ENCODE measurements at regions not wholly inside any gene's neighbourhood (a gene's known extent, or its start where the extent isn't known, plus 50 kb on each side); places are given as distances from the start of the nearest gene placed in this dataset.

DNA sequence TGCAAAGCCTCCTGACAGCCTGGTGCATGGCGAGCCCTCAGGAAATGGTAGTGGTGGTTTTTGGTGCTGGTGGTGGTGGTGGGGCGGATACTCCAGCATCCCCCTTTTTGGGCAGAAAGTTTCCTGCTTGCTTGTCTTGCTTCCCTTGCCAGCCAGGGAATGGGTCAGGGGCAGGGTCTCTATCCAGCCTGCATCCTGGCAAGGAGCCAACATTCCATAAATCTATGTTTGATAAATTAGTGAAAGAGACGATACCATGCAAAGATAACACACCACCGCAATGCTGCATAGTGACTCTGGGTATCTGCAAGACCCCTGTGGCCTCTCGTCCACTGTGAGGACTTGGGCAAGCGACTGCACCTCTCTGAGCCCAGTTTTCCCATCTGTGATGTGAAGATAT lies 246.2 kb downstream of the LRFN2 start:
- DNase-seq = no peak

DNA sequence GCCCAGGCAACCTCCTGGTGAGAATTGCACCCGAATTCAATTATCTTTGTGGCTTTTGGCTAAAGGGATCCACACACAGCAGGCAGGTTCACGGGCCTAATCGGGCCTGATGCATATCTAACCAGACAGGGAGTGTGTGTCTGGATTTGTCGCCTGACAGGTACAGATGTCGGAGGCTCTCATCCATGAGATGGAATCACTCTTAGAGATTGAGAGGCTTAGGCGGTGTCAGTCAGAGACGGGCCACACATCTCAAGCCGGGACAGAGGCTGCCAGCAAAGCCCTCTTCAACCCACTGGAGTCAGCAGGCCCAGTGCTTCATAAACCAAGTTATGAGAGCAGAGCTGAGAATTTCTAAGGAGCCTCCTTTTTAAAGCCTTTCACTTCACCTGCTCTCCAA lies 247.0 kb downstream of the LRFN2 start:
- no peak for DNase-seq

DNA sequence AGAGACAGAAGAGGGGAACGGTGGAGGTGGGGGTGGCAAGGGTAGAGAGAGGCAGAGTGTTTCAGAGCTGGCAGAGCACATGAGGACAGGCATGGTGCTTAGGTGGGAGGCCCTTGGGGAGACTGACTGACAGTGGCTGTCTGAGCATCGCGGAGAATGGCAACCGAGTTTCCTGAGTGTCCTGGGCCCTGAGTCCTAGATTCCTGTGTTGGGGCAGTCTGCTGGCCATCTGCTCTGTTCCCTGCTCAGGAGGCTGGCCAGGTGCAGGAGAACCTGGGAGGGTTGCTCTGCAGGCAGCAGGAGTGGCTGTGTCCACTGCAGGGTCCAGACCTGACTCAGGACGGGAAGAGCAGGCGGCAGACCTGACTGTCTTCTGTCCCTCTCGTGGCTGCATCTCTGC lies 248.9 kb downstream of the LRFN2 start:
- no peak for DNase-seq

DNA sequence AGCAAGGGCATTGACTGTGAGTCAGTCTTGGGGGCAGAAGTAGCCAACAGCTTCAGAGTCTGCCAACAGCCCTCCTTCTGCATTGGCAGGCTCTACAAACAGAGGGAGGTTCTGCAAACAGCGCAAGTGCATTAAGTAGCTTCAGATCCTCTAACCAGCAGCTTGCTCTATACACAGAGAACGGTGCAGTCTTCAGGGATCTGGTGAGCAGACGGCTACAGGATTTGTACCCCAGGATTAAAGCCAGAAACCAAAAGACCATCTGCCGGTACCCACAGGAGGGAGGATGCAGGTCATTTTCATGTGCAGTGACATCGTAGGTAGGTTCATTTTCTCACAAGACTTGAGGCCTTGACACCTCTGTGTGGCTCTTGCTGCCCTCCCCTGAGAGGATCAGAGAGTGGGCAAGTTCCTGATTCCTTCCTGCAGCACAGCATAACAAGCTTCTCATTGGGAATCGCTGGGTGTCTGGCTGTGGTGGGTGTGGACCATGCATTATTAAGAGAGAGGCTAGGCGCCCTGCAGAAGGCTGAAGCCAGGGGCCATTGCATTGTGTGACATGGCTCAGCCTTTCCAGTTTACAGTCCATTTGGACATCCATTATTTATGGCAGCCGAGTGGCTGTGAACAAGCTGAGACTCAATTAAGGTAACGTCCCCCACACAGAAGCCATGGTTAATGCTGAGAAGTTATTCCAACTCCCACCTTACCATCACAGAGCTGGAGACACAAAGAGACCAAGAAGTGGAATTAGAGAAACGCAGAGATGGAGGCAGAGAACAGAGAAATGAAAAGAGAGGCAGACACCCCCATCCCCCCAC lies 250.0 kb downstream of the LRFN2 start:
- DNase-seq = no peak

GRCh38 chr6:40336296-40336695 lies 250.9 kb downstream of the LRFN2 start:
- no peak for DNase-seq

DNA sequence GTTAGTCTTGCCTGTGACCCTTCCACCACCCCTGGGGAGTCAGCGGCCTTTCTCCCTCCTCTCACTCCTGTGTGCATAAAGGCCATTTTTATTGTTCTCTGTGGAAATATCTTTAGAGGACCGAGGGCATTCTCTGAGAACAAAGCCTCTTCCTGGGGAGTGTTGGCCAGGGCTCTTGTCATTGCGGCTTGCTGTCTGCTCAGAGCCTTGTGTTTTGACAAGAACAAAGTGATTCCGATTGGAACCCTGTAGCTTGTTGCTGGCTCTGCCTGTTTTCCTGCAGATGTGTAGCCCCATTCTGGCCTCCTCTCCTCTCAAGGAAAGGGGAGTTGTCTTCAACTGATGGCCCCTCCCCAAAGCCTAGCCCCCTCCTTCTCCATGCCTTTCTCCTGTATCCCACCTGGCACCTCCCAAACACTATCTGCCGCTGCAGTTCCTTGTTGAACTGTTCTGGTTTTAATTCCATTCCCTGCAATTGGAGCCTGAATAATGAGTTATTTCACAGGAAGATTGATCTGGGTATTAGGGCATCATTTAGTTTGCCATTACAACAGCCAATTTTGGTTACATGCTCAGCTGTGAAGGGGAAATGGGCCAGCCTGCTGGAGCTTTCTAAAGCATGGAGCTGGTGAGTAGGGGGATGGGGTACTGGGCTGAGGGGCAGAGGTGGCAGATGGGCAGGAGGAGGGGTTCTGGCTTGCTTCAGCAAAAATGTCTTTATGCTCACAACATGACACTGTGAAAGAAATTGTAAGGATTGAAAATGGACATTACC lies 252.5 kb downstream of the LRFN2 start:
- DNase-seq = no peak

GRCh38 chr6:40331545-40331944 lies 255.6 kb downstream of the LRFN2 start:
- DNase-seq = no peak

- no peak for DNase-seq
Observed at GRCh38 chr6:40330301-40330721, 256.9 kb downstream of the LRFN2 start.

DNA sequence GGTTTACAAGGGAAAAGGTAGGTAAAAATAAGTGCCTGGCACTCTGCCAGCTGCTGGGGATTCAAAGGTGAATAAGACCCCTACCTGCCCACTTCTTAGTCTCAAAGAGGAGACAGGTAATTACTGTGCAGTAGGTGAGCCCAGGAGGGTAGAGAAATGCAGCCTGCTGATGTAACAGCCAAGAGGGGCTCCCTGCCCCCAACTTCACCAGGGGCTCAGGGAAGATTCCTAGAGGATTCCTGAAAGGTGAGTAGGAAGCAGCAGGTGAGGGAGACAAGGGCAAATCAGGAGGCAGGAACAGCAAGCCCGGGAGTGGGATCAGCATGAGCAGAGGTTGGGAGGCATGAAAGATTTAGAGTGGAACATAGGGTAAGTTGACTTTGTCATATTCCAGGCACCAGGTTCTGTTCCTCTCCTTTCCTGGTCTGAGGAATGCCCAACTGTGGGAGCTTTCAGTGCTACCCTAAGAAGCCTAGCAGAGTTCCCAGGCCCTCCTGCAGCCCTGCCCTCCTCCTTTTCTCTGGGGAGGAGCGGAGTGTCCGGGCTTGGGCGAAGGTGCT lies 258.1 kb downstream of the LRFN2 start:
- no peak for DNase-seq

- DNase-seq = no peak
Observed at GRCh38 chr6:40328386-40328985, 258.7 kb downstream of the LRFN2 start.

DNA sequence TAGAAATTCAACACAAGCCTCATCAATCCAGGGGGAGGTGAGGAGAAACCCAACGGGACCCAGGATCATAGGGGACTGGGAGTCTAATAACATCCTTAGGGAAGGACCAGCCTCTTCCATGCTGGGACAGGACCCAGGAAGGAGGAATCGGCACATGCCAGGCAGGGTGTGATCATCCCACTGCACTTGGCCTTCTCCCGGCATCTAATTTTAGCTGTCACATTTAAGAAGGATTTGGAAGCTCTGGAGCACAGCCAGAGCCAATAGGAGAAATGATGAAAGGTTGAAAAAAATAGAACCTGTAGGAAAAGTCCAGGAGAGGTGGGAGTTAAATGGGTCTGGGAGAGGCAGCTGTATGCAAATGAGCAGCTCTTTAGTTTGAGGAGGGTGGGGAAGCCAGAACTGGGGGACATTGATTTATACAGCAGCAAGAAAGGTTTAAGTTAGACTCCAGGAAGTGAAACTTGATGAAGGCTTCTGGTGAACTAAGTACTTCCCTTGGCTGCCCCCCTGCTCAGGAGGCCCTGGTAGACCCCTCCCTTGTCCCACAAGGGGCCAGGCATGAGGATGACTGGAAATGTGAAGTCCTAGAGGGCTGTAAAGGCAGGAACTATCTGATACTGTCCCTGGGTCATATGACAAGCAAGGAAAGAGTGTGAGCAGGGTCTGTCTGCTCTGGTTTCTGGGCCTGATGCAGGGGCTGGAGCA lies 260.3 kb downstream of the LRFN2 start:
- DNase-seq = no peak

- DNase-seq = no peak
Observed at GRCh38 chr6:40325791-40326190, 261.4 kb downstream of the LRFN2 start.

GRCh38 chr6:40325041-40325440 lies 262.1 kb downstream of the LRFN2 start:
- DNase-seq = no peak

DNA sequence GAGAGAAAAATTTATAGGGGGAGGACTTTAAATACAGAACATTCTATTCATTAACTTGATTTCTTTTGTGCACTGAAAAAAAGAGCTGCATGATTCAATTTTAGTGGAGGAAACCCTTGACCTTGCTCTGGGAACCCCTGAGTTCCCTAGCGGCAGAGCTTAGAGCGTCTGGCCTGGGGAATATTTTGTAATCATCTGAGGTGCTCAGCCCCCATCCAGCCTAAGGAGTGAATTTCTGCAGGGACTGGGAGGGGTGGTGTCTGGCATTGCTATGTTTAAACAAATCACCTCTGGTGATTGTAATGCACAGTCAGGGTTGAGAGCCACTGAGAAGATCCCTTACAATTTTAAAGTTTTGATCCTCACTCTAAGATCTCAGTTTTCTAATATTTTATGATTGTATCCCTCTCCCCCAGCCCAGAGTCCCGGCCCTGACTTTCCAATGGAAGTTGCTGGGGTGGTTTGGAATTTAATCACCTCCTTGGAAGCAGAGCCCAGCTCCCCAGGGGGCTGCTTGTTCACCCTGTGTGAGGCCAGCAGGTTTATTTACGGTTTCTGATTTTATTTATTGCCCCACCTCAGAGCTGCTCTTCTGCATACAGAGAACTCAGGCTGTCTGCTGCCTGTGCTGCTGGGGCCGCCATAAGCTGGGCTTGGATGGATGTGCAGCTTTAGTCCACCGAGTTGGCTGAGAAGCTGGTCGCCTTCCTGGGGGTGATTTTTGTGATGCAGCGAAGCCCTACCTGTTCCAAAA lies 263.1 kb downstream of the LRFN2 start:
- no peak for DNase-seq

DNA sequence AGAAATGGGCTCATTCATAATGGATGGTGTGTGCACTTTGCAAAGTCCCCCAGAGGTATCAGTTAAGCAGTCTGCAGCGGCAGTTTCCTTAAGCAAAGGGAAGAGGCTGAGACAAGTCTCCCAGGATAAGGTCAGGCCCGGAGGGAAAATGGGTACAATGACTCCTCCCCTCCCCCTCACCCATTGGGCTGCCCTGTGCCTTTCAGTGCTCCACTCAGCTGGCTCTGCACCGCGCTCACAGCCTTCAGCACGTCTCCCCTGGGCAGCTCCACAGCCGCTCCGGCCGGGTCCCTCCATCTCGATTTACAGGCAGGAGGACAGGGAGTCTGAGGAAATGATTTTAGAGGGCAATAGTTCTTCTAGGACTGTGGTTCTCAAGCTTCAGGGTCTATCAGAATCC lies 264.8 kb downstream of the LRFN2 start:
- no peak for DNase-seq

GRCh38 chr6:40321616-40322015 lies 265.5 kb downstream of the LRFN2 start:
- DNase-seq = no peak

GRCh38 chr6:40320947-40321346 lies 266.2 kb downstream of the LRFN2 start:
- no peak for DNase-seq

- DNase-seq = no peak
Observed at GRCh38 chr6:40320441-40320840, 266.7 kb downstream of the LRFN2 start.

DNA sequence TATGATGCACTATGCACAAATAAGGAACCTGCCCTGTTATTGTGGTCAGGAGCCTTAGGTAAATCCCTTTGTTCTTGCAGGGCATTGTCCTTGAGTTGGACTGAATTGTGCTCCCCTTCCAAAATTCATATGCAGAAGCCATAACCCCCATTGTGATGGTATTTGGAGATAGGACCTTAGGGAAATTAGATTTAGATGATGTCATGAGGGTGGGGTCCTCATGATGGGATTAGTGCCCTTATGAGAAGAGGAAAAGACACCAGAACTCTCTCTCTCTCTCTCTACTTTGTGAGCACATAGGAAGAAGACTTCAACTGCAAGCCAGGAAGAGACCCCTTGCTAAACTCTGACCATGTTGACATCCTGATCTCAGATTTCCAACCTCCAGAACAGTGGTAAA lies 268.0 kb downstream of the LRFN2 start:
- DNase-seq = no peak

DNA sequence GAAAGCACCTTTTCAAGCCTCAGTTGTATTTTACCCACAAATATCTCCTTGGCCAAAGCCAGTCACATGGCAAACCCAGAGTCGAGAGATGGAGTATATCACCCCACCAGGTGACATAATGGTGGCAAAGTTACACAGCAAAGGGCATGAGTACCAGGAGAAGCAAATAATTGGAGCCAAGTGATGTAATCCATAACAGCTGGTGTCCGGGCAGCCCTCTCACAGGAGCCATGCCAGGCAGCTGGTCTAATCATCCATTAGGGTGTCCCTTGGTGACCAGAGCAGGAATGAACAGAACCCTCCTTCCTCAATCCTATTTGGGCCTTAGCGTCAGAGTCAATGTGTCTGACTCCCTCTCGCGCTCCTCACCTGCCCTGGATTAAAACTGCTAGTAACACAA lies 272.1 kb downstream of the LRFN2 start:
- no peak for DNase-seq

DNA sequence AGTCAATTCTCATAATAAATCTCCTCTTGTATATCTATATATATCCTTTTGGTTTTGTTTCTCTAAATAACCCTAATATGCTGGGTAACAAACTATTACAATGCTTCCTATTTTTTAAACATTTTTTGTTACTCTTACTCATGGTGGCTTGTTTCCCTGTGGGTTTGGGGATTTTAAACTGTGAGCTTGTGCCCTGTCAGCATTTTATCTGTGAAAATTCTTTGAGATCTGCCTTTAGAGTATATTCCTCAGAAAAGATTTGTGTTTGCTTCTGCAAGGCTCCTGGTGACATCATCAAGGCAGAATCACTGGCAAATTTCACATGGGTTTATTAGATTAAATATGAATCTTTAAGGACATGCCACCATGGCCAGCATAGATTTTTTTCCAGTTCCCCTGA lies 273.6 kb downstream of the LRFN2 start:
- DNase-seq = no peak
